SU-DHL-6 (cell line): ENCODE measurements at regions not wholly inside any gene's neighbourhood (a gene's known extent, or its start where the extent isn't known, plus 50 kb on each side); places are given as distances from the start of the nearest gene placed in this dataset.

Experiments used
- CTCF ChIP-seq: fragments of 200-600 bp; sonication (generic); IDR thresholded peaks from one replicate; pipeline ENCODE4 v1.5.1; 2017; ENCODE audit warnings: antibody characterized with exemption, mild to moderate bottlenecking, low read length, moderate library complexity; ENCODE audit not compliant: insufficient read depth, poor library complexity, severe bottlenecking
- EZH2phosphoT487 ChIP-seq: fragments of 200-600 bp; sonication (generic), shearing (Covaris generic); conservative IDR thresholded peaks from 2 replicates; pipeline ENCODE4 v1.6.1; 2018; ENCODE audit warnings: mild to moderate bottlenecking, antibody characterized with exemption, low read length, moderate library complexity, mixed read lengths

GRCh38 chr2:79294994-79295393, 135.4 kb upstream of the REG3A start:
- TF ChIP-seq CTCF (no peak), EZH2phosphoT487 (no peak)
